ENCODE measurements at regions not wholly inside any gene's neighbourhood (a gene's known extent, or its start where the extent isn't known, plus 50 kb on each side); places are given as distances from the start of the nearest gene placed in this dataset.

GRCh38 chr6:81878479-81878878 is 126.0 kb upstream of the TENT5A start:
- ATAC-seq, result no peak
- H3K4me3 Mint-ChIP-seq, result no peak overlapping the region
- H3K9me3 Mint-ChIP-seq, result peaks cover 19% of the 10 kb centered on the region
- H3K4me1 Mint-ChIP-seq, result no peaks in the 10 kb centered on the region
- no peak for TF ChIP-seq TEAD1 (CRISPR knock-in tag; IDR thresholded peaks at IDR 0.05)
- TF ChIP-seq JUN (CRISPR knock-in tag; IDR thresholded peaks at IDR 0.05), result no peak
- no peak for TF ChIP-seq FOXK1 (CRISPR knock-in tag; IDR thresholded peaks at IDR 0.05)
- no peak for TF ChIP-seq JAZF1 (CRISPR knock-in tag; IDR thresholded peaks at IDR 0.05)
- TF ChIP-seq ZNF416 (CRISPR knock-in tag; IDR thresholded peaks at IDR 0.05), result no peak
- TF ChIP-seq ATF6 (CRISPR knock-in tag; IDR thresholded peaks at IDR 0.05), result no peak
- no peak for TF ChIP-seq PRDM15 (CRISPR knock-in tag; IDR thresholded peaks at IDR 0.05)
- no peak for TF ChIP-seq TEAD4 (CRISPR knock-in tag; IDR thresholded peaks at IDR 0.05)
- TF ChIP-seq, protein P1, sequence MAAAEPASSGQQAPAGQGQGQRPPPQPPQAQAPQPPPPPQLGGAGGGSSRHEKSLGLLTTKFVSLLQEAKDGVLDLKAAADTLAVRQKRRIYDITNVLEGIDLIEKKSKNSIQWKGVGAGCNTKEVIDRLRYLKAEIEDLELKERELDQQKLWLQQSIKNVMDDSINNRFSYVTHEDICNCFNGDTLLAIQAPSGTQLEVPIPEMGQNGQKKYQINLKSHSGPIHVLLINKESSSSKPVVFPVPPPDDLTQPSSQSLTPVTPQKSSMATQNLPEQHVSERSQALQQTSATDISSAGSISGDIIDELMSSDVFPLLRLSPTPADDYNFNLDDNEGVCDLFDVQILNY (CRISPR knock-in tag; IDR thresholded peaks at IDR 0.05), result no peak
- no peak for TF ChIP-seq EMX1 (CRISPR knock-in tag; IDR thresholded peaks at IDR 0.05)
- no peak for TF ChIP-seq ZNF219 (CRISPR knock-in tag; IDR thresholded peaks at IDR 0.05; ENCODE audit: borderline replicate concordance)
- no peak for TF ChIP-seq ZNF121 (CRISPR knock-in tag; IDR thresholded peaks at IDR 0.05)
- no peak for TF ChIP-seq E2F1 (CRISPR knock-in tag; IDR thresholded peaks at IDR 0.05)
- TF ChIP-seq, protein P2, sequence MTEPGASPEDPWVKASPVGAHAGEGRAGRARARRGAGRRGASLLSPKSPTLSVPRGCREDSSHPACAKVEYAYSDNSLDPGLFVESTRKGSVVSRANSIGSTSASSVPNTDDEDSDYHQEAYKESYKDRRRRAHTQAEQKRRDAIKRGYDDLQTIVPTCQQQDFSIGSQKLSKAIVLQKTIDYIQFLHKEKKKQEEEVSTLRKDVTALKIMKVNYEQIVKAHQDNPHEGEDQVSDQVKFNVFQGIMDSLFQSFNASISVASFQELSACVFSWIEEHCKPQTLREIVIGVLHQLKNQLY (CRISPR knock-in tag; IDR thresholded peaks at IDR 0.05), result no peak
- TF ChIP-seq FOXJ3 (CRISPR knock-in tag; IDR thresholded peaks at IDR 0.05; ENCODE audit: borderline replicate concordance), result no peak
- no peak for TF ChIP-seq ZNF423 (CRISPR knock-in tag; IDR thresholded peaks at IDR 0.05)
- no peak for DNase-seq (ENCODE audit: low spot score)
- POLR2A ChIA-PET, result no interaction called here
- H3K36me3 Mint-ChIP-seq, result peaks cover 11% of the 10 kb centered on the region
- H3K27me3 Mint-ChIP-seq (ENCODE audit: low read depth), result no peaks in the 10 kb centered on the region; the same call in 1 of the 2 replicates
- CTCF ChIA-PET, result no interaction called here
- H3K27ac Mint-ChIP-seq, result no peak overlapping the region

DNA sequence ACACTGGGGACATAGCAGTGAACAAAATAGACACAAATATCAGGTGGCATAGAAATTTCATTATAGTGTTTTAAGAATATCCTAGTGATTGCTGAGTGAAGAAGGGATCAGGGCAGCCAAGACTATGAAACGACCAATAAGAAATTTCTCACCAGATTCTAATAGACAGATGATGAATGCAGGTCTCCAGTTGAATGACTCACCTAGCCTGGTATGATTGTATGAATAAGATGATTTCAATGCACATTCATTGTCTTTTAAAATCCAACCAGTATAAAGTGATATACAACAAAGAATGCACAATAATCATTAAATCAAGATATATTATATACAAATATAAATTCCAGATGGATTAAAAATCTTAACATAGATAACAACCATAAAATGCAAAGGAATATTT is 124.5 kb upstream of the TENT5A start:
- Mint-ChIP-seq H3K36me3 (peaks cover 21% of the 10 kb centered on the region), H3K4me3 (no peak overlapping the region), H3K4me1 (no peaks in the 10 kb centered on the region), H3K9me3 (peaks cover 31% of the 10 kb centered on the region), H3K27ac (no peak overlapping the region), H3K27me3 (ENCODE audit: low read depth) (no peaks in the 10 kb centered on the region; the same call in 1 of the 2 replicates)
- CTCF ChIA-PET, result no interaction called here
- POLR2A ChIA-PET, result no interaction called here
- ATAC-seq (no peak), DNase-seq (ENCODE audit: low spot score) (no peak)
- TF ChIP-seq ATF3 (CRISPR knock-in tag; conservative IDR thresholded peaks at IDR 0.05) (no peak), EMX1 (CRISPR knock-in tag; IDR thresholded peaks at IDR 0.05) (no peak), ZNF317 (CRISPR knock-in tag; IDR thresholded peaks at IDR 0.05; ENCODE audit: borderline replicate concordance, low read depth) (no peak), GRHL2 (CRISPR knock-in tag; IDR thresholded peaks at IDR 0.05; ENCODE audit: insufficient replicate concordance, severe bottlenecking) (no peak), ZBTB43 (CRISPR knock-in tag; IDR thresholded peaks at IDR 0.05) (no peak), NFE2L1 (CRISPR knock-in tag; IDR thresholded peaks at IDR 0.05) (no peak), KAT7 (CRISPR knock-in tag; IDR thresholded peaks at IDR 0.05; ENCODE audit: borderline replicate concordance) (no peak), ZNF219 (CRISPR knock-in tag; IDR thresholded peaks at IDR 0.05; ENCODE audit: borderline replicate concordance) (no peak), IRF2 (CRISPR knock-in tag; IDR thresholded peaks at IDR 0.05; ENCODE audit: borderline replicate concordance, low read depth) (no peak), RELA (CRISPR knock-in tag; IDR thresholded peaks at IDR 0.05; ENCODE audit: borderline replicate concordance) (no peak), ETV6 (CRISPR knock-in tag; IDR thresholded peaks at IDR 0.05) (no peak)
- TF ChIP-seq, protein P2 (CRISPR knock-in tag; IDR thresholded peaks at IDR 0.05), result no peak

Measured in WTC11 (cell line).